Daoy (cell line): ENCODE measurements at regions not wholly inside any gene's neighbourhood (a gene's known extent, or its start where the extent isn't known, plus 50 kb on each side); places are given as distances from the start of the nearest gene placed in this dataset.
A peak's percentile ranks its signal among the peaks of the same experiment; 100 is the strongest.
"Not testable (repeated sequence)": the region's sequence is repeated elsewhere in the genome, so short reads cannot be mapped to it uniquely, and the experiment has no call there.

Experiments used
- DNase-seq: peaks from one replicate; pipeline ENCODE4 v3.0.0-alpha.2; 2015; ENCODE audit warnings: low read depth

GRCh38 chr5:122515210-122515609 lies 203.2 kb downstream of the SNCAIP start:
- DNase-seq = not testable (repeated sequence)

- peak; percentile 78 for DNase-seq
Observed at GRCh38 chr5:122515709-122516431, 203.8 kb downstream of the SNCAIP start.

- no peak for DNase-seq
Observed at GRCh38 chr5:122516432-122516743, 204.4 kb downstream of the SNCAIP start.

GRCh38 chr5:122517091-122517490 lies 205.1 kb downstream of the SNCAIP start:
- no peak for DNase-seq

- DNase-seq = no peak
Observed at GRCh38 chr5:122523776-122524175, 211.7 kb downstream of the SNCAIP start.

GRCh38 chr5:122527547-122527946 lies 215.5 kb downstream of the SNCAIP start:
- DNase-seq = no peak

- DNase-seq = no peak
Observed at GRCh38 chr5:122532035-122532434, 220.0 kb downstream of the SNCAIP start.

GRCh38 chr5:122533825-122534224 lies 221.8 kb downstream of the SNCAIP start:
- DNase-seq = no peak

GRCh38 chr5:122534829-122535228 lies 222.8 kb downstream of the SNCAIP start:
- no peak for DNase-seq

GRCh38 chr5:122541388-122541787 lies 229.4 kb downstream of the SNCAIP start:
- no peak for DNase-seq

GRCh38 chr5:122545986-122546385 lies 228.9 kb upstream of the SNX2 start:
- no peak for DNase-seq

GRCh38 chr5:122547219-122547618 lies 227.7 kb upstream of the SNX2 start:
- no peak for DNase-seq

GRCh38 chr5:122547669-122548068 lies 227.2 kb upstream of the SNX2 start:
- DNase-seq = no peak

- no peak for DNase-seq
Observed at GRCh38 chr5:122559676-122560075, 215.2 kb upstream of the SNX2 start.

GRCh38 chr5:122561209-122561608 lies 213.7 kb upstream of the SNX2 start:
- no peak for DNase-seq

GRCh38 chr5:122565331-122565730 lies 209.5 kb upstream of the SNX2 start:
- no peak for DNase-seq

GRCh38 chr5:122576256-122577016 lies 198.4 kb upstream of the SNX2 start:
- DNase-seq = no peak

GRCh38 chr5:122581629-122582028 lies 193.3 kb upstream of the SNX2 start:
- DNase-seq = peak; percentile 13

GRCh38 chr5:122584411-122585300 lies 190.2 kb upstream of the SNX2 start:
- no peak for DNase-seq

- DNase-seq = no peak
Observed at GRCh38 chr5:122585371-122585770, 189.5 kb upstream of the SNX2 start.

- DNase-seq = peak; percentile 11
Observed at GRCh38 chr5:122586351-122586750, 188.5 kb upstream of the SNX2 start.

- DNase-seq = no peak
Observed at GRCh38 chr5:122591828-122592227, 183.1 kb upstream of the SNX2 start.
